HG02981 (cell line): ENCODE measurements at regions not wholly inside any gene's neighbourhood (a gene's known extent, or its start where the extent isn't known, plus 50 kb on each side); places are given as distances from the start of the nearest gene placed in this dataset.
"Not testable (repeated sequence)": the region's sequence is repeated elsewhere in the genome, so short reads cannot be mapped to it uniquely, and the experiment has no call there.

Source experiments
- ATAC-seq: cut with Tn5 transposase; IDR thresholded peaks from one replicate; pipeline ENCODE4 v1.9.1; 2021; ENCODE audit warnings: mild to moderate bottlenecking, moderate library complexity; ENCODE audit not compliant: unreplicated experiment

GRCh38 chr5:77871946-77872345 is 95.8 kb upstream of the TBCA start:
- no peak for ATAC-seq

DNA sequence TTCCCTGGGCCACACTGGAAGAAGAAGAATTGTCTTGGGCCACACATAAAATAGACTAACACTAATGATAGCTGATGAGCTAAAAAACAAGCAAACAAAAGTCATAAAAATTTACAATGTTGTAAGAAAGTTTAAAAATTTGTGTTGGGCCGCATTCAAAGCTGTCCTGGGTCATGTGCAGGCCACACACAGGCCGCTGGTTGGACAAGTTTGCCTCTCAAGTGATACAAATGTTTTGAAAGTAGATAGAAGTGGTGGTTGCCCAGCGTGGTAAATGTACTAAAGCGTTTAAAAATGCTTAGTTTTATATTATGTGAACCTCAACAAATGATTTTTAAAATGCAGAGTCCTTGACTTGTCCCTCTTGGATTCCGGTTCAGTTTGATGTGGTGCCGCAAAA is 94.9 kb upstream of the TBCA start:
- no peak for ATAC-seq

DNA sequence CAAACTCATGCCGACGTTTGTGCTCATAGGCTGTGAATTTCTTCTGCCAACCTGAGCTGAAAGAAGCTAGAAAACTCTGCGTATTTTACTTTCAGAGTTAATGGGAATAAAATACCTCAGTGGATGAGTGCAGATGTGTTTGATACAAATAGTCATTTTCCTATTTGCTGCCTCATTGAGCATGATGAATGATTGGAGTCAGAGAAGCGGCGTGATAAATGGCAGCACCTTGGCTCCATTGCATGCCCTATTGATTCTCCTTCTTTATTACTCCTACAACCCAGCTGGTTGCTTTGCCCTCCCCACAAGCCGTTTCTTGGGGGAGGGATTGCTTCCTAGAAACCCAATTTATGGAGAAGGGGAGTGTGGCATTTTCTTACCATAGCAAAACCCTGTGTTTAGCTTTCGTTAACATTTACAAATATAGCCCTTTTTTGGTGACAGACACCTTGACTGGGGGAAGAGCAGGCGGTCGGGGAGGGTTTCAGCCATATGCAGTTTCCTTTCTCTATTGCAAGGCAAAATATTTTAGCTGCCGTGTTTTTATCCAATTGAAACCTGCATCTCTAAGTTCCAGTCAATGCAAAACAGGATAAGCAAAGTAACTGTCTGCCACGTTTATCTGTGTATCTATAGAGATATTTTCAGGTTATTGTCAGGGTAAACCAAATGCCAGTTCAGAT is 93.1 kb upstream of the TBCA start:
- ATAC-seq = no peak

- no peak for ATAC-seq
These were observed 91.8 kb upstream of the TBCA start for GRCh38 chr5:77867914-77868313.

DNA sequence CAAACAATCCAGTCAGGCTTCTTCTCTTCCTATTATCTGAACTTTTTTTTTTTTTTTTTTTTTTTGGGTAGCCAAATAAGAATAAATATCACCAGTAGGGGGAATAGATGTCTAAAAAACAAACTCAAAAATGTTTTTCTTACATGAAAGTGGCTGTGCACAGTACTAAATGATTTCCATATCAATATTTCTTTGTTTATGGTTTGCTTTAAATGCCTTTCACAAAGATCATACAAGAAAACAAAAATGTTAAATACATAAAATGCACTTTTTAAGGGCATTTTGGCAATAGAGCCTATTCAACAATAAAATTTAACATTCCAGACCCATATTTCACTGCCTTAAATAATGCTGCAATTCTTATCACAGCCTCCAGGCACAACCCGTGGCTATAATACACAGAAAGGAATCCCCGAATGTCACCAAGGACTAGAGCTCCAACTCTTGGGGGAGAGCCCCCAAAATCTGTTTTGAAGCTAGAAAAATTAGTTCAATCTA is 91.1 kb upstream of the TBCA start:
- no peak for ATAC-seq

DNA sequence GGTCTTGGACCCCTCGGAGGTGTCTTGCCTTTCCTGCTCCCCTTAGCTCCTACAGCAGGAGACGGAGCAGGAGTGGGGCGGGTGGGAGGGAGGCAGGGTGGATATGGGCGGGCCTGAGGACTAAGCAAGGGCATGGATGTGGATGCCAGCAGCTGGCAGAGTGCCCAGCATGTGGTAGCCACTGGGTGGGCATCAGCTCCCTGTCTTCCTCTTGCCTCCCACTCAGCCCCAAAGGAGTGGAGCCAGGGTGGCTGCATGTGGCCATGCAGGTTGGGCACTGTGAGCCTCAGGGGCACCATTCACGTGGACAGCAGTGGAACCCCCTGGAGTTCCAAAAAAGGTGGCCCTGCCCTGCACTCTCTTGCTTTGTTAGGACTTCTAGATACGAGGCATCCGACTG is 90.1 kb upstream of the TBCA start:
- no peak for ATAC-seq

GRCh38 chr5:77864997-77865396 is 88.9 kb upstream of the TBCA start:
- ATAC-seq = no peak

DNA sequence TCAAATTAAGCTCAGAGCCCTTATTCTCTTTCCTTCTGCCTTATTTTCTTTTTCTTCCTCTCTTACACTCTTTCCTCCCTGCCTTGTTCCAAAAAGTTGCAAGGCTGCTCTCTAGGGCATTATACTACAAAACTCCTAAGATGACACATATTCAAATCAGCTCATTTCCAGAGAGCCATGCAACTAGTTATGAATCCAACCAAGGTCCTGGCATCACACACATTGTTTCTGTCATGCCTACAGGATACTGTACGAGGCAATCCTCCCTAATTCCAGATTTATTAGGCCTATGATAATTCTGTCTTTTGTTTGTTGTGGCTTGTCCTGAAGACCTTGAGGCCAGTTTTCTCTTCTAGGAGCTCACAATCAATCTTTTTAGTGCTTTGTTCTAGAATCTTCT is 87.0 kb upstream of the TBCA start:
- no peak for ATAC-seq

GRCh38 chr5:77861576-77861975 is 85.4 kb upstream of the TBCA start:
- no peak for ATAC-seq

GRCh38 chr5:77859306-77859705 is 83.2 kb upstream of the TBCA start:
- no peak for ATAC-seq

- not testable (repeated sequence) for ATAC-seq
These were observed 82.5 kb upstream of the TBCA start for GRCh38 chr5:77858678-77859077.

DNA sequence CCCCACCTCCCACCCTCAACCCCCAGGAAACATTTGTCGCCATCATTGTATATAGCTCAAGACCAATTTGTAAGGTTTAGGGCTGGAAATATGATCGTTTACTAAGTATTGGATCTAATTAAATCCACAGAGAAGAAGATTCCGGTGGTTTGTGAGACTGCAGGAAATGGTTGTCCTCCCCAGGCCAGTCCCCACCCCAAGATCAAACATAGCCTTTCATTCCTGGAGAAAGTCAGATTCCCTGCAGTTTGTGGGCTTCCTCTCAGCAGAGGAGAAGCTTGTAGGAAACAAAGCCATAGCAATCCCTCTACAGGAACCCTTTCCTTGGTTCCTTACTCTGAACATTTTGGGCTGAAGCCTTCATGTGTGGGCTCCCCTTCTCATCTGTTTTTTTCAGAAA is 79.2 kb upstream of the TBCA start:
- no peak for ATAC-seq

DNA sequence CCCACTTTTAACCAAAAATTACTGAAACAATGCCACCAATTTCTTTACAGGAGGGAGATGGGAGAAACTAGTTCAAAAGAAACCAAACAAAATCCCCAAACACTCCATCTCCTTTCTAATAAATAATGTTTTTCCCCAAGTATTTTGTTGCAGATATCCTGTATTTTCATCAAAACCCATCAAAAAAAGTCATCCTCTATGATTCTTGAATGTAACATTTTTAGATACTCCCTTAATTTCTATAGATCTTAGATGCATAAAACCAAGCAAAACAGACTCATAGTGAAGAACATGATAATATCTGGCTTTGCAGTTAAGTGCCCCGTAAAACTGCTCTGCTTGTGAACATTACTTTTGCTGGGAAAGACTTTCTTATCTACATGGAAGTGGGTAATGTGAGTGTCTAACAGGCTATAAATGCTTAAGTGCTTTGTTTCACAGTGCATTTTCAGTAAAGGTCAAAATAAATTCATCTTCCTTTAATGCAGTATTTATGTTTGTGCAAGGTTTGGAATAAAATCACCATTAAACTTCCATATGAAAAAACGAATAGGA is 77.3 kb upstream of the TBCA start:
- ATAC-seq = no peak

DNA sequence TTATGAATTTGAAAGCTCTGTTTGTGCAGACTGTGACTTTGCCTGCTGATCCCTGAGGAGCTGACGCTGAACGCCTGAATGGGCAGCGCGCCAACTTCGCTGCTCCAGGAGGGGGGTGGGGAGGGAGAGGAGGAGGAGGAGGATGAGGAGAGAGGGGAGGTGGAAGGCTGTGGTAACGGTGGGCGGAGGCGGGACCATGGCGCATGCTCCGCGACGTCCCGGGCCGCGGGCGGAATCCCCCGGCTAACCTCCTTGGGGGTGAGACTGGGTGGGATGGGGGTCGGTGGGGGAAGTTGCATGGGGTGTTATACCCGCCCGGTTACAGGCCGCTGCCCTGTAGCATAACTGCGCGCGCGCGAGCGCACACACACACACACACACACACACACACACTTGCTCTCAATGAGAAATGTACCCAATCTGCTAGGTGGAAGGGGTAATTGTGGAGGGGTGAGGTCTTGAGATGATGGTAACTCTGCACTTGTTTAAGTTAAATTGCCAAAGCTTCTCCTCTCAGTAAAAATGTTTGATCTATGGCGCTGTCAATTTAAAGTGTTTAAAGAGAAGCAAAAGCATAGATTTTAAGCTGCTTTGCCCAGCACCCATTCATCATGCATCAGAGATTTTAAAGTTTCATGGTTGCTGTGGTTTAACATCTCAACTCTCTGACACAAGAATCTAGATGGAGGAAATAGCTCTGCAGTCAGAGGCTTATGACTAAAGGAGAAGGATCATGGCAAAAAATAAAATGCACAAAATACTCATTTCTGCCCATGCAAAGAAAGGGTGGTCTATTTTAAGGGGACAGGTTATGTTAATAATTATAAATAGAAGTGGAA is 76.6 kb upstream of the TBCA start:
- ATAC-seq = peak; percentile 73

DNA sequence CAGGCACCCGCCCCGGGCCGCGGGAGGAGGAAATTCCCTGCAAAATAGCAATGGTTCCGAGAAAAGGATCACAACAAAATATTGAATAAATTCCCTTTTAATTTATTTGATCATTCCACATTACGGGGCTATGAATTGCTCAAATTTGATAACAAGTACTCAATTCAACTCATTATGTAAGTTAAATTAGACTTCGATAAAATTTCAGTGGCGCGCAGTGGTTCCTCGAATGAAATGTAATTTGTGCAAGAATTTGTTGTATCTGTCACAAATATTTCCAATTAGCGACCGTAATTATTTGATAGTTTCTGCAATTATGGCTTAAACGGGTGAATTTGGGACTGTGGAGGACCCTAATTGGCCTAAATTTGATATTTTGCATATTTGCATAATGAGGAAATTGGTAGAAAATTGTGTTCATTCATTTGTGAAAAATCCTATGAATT is 76.0 kb upstream of the TBCA start:
- no peak for ATAC-seq

GRCh38 chr5:77851176-77852067 is 75.3 kb upstream of the TBCA start:
- ATAC-seq = no peak

GRCh38 chr5:77850536-77851175 is 74.5 kb upstream of the TBCA start:
- ATAC-seq = no peak

- ATAC-seq = no peak
These were observed 73.3 kb upstream of the TBCA start for GRCh38 chr5:77849308-77849900.

DNA sequence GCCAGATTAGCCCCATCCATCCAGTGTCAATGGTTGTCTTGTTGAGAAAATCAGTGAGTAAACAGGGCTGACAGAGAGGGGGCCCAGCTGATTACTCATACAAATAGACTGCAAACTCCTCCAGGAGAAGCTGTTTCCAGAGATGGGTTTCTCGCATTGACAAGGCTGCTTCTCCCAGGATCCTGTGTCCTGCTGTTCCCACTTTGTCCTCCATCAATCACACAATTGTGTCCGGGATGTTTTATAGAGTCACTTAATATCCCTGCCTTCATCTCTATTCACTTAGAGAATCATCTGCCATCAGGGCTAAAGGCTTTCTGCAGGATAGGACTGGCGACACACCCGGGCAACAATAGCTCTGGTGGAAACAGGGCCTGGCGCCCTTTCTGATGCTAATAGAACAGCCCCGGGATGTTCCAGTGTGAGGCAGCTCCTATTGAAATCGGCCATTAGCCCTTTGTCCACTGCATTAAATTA is 71.7 kb upstream of the TBCA start:
- ATAC-seq = no peak

DNA sequence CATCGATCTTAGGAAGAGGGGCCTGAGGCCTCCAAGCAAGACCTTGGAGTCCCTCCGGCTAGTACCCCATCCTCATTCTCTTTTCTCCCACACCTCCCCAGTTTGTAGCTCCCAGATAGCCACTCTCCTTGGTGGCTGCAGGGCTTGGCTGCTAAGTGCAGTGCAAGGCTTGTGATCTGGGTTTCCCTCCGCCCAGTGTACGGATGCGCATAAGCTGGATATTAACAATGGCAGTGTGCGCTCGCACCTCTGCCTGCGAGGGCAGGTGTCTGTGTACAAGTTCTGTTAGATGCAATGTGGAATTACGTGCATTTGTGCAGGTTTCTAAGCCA is 71.0 kb upstream of the TBCA start:
- no peak for ATAC-seq
